IMR-90 (cell line): ENCODE measurements at regions not wholly inside any gene's neighbourhood (a gene's known extent, or its start where the extent isn't known, plus 50 kb on each side); places are given as distances from the start of the nearest gene placed in this dataset.

ENCODE experiments used
- POLR2A ChIP-seq: IDR thresholded peaks from 2 replicates; pipeline ENCODE4 v1.6.1; 2012; ENCODE audit warnings: mild to moderate bottlenecking, low read depth, low read length
- RAD21 ChIP-seq: IDR thresholded peaks from 2 replicates; pipeline ENCODE4 v1.6.1; 2012; ENCODE audit warnings: low read length, improper control_type of control experiment
- TF ChIP-seq, protein P1 (sequence below): conservative IDR thresholded peaks from 2 replicates; pipeline ENCODE4 v1.5.1; 2012; ENCODE audit warnings: mild to moderate bottlenecking, low read depth, low read length, improper control_type of control experiment
- TF ChIP-seq, protein P2 (sequence below): fragments of 150-350 bp; IDR thresholded peaks from 2 replicates; pipeline ENCODE4 v1.6.1; 2017; ENCODE audit warnings: mild to moderate bottlenecking, antibody characterized with exemption, low read length, low read depth

DNA sequence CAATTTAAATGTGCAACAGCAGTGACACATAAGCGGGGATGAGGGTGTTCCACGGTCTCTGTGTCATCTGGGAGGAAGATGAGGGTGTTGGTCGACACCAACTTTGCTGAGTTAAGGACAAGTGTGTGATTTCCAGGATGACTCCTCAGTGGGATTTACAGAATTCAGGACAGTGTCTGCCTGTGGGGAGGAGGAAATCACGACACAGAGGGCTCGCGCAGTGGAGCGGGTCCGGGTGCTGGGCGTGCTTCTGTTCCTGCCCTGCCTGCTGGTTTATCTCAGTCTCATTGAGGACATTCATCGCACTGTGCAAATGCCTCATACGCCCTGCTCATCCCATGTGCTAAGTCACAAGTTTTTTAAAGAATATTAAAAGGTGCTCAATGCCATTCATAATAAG lies 73.7 kb upstream of the ADAMTS2 start:
- TF ChIP-seq, protein P1, sequence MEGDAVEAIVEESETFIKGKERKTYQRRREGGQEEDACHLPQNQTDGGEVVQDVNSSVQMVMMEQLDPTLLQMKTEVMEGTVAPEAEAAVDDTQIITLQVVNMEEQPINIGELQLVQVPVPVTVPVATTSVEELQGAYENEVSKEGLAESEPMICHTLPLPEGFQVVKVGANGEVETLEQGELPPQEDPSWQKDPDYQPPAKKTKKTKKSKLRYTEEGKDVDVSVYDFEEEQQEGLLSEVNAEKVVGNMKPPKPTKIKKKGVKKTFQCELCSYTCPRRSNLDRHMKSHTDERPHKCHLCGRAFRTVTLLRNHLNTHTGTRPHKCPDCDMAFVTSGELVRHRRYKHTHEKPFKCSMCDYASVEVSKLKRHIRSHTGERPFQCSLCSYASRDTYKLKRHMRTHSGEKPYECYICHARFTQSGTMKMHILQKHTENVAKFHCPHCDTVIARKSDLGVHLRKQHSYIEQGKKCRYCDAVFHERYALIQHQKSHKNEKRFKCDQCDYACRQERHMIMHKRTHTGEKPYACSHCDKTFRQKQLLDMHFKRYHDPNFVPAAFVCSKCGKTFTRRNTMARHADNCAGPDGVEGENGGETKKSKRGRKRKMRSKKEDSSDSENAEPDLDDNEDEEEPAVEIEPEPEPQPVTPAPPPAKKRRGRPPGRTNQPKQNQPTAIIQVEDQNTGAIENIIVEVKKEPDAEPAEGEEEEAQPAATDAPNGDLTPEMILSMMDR, result no peak
- no peak for TF ChIP-seq RAD21
- TF ChIP-seq, protein P2, sequence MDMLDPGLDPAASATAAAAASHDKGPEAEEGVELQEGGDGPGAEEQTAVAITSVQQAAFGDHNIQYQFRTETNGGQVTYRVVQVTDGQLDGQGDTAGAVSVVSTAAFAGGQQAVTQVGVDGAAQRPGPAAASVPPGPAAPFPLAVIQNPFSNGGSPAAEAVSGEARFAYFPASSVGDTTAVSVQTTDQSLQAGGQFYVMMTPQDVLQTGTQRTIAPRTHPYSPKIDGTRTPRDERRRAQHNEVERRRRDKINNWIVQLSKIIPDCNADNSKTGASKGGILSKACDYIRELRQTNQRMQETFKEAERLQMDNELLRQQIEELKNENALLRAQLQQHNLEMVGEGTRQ, result no peak
- TF ChIP-seq POLR2A, result no peak
